Activated T-cell treated with anti-CD3 and anti-CD28 coated beads for 24 hours (primary cell): ENCODE measurements at regions not wholly inside any gene's neighbourhood (a gene's known extent, or its start where the extent isn't known, plus 50 kb on each side); places are given as distances from the start of the nearest gene placed in this dataset.
"Not testable (repeated sequence)": the region's sequence is repeated elsewhere in the genome, so short reads cannot be mapped to it uniquely, and the experiment has no call there.

Experiments used
- DNase-seq: peaks from one replicate; pipeline ENCODE4 v3.0.0-alpha.2; 2020; ENCODE audit warnings: low read depth

DNA sequence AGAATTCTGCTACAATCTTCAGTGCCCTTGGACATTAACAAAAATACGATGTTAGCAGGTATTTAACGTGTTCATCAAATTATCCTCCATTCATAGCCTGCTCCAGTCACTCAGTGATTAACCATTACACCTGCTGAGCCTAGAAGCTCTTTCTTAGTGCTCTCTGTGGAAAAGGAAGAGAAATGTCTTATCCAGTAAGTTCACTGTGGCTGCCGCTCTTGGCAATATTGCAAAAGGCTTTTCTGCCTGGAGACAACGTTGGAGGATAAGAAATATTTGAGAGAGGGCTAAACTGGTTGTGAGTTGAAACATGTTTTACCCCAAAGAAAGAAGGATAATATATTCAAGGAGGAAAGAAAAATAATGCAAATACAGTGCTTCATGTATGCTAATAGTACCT is 217.4 kb upstream of the HSF2 start:
- no peak for DNase-seq

DNA sequence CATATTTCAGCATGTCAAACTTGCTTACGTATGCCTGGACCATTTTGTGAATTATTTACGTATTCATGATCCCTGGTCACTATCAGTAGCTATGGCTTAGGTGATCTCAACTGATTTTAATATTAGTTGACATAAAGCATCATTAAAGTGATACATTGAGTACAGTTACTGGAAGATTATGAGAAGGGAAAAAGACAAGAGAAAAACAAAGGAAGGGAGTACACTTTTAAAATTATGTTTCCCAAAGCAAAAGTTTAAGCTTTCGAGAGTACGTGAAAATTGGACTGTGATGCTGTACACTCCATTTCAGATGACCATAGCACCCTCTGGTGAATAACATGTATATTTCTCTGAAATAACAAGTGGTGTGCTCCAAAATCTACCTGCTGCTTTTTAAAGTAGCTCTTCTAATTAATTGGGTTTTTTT is 215.0 kb upstream of the HSF2 start:
- DNase-seq: no peak

GRCh38 chr6:122185458-122185857 is 214.0 kb upstream of the HSF2 start:
- DNase-seq: not testable (repeated sequence)

GRCh38 chr6:122187186-122187585 is 212.3 kb upstream of the HSF2 start:
- DNase-seq: no peak

GRCh38 chr6:122198922-122199321 is 200.5 kb upstream of the HSF2 start:
- no peak for DNase-seq

GRCh38 chr6:122200440-122200839 is 199.0 kb upstream of the HSF2 start:
- DNase-seq: no peak

GRCh38 chr6:122202576-122203137 is 196.8 kb upstream of the HSF2 start:
- DNase-seq: no peak

DNA sequence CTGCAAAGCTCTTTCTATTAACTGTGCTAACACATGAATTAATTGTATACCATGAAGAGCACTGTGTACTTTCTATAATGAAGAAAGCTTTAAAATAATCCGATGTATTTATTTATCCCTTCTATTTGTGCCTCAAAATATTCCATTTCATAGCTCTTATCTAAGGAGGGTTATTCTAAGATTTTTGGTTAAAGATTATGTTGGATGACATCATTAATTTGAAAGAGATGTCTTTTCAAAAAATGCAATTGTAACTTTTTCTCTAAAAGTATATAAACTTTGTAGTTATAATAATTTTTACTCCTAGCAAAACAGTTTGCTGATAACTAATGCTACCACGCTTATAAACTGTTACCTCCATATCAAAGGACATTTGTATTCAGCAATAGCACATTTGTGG is 192.4 kb upstream of the HSF2 start:
- no peak for DNase-seq

DNA sequence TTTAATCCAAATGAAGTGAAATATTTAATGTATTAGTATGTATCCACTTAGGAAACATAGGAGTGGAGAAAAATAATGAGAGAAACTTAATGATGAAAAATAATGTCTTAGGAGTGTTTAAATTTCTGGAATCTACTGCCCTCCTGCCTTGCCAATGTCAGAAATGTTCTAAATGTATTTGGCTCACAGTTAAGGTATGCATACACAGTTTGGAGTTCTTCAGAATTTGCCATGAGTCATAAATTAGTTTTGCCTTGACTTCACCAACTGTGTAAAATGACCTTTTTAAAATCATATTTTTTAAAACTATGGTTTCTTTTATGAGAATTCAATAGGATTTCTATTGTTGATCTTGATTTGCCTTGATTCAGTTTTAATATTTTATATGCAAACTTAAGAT is 191.7 kb upstream of the HSF2 start:
- DNase-seq: no peak

- DNase-seq: no peak
Measured at GRCh38 chr6:122214605-122215318, 184.7 kb upstream of the HSF2 start.

DNA sequence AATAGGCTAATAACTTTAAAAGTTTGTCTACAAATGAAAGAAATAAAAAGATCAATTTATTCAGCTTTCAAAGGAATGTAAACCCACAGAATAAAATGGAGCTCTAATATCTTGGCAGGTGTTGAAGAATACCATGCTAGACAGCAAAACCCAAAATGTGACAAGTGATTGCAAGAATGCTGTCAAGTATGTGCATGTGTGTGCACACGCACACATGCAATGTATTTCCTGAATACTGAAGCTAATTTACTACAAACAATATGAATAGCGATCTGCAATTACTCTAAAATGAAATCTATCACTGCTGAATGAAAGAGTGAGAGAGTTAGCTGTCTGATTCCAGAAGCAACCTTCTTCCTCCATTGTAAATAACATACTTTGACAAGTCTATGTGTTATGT is 179.2 kb upstream of the HSF2 start:
- no peak for DNase-seq

DNA sequence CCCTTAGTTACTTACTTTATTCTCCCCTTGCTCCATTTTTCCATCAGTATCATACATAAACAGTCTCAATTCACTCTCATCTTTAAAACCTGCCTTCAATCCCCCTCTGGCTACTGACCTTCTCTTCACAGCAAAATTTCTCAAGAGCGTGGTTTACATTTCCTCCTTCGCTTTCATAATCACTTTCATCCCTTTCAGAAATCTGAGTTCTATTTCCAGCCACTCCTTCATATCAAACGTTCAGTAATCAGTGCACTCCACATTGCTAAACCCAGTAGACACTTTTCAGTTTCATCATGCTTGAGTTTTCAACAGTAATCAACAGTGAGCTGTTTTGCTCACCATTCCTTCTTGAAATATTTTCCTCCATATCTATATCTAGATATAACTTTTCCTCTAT is 176.7 kb upstream of the HSF2 start:
- DNase-seq: no peak

DNA sequence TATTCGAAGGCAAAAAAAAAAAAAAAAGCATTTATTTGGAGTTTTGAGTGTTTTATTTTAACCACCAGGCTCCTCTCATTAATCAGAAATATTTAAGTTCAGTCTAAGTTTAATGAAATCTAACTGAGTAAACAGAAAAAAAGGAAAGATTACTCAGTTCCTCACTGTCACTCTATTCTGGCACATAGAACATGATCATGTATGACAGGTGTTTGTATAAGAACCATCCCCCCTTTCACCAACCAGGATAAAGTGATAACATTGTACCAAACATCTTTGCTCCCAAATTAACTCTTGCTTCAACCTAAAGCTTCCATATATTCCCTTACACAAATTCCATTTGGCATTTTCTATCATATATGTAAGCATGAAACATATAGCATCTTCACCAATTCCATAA is 176.2 kb upstream of the HSF2 start:
- no peak for DNase-seq

DNA sequence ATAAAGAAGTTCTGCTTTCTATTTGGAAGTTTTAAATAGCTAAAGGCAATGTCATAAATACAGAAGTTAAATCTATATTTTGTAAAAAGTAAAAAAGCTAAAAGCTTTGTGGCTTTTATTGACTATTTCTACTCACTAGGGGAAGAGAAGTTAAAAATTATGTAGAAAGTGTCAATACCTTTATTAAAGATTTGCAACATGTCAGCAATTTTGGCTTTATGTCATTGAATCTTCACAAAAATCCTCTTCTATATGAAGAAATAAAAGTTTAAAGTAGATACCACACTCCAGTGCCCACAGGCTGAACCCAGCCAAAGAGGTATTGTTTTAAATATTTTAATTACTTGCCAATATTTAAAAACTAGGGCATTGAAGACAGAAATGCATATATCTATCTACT is 160.6 kb upstream of the HSF2 start:
- DNase-seq: no peak

GRCh38 chr6:122246906-122247658 is 152.4 kb upstream of the HSF2 start:
- no peak for DNase-seq

DNA sequence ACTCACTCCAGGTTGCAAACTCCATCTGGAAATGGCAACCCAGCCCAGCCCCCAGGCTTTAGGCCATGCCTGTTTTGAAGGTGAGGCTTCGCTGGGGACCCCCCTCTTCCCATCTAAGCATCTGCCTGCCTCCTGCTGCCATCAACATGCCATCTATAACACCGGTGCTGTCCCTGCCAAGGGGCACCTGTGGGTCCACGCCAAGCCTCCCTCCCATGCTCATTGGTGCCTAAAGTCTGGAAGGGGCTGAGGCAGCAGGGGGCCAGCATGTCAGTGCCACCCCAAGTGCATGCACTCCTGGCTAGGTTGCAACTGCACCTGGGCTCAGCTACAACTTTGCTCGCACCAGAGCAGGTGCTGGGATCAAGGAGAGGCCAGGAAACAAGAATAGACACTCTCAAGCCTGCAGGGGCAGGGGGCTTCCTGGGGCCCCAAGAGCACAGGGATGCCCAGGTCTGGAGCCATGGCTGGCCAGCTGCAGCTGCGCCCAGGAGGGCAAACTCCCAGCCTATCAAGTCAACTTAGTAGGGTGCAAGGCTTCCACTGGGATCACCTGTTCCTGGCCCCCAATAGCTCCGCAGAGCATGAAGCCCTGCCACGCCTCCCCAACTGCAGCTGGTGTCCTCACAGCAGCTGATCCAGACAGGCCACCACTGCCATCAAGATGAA is 151.3 kb upstream of the HSF2 start:
- no peak for DNase-seq

DNA sequence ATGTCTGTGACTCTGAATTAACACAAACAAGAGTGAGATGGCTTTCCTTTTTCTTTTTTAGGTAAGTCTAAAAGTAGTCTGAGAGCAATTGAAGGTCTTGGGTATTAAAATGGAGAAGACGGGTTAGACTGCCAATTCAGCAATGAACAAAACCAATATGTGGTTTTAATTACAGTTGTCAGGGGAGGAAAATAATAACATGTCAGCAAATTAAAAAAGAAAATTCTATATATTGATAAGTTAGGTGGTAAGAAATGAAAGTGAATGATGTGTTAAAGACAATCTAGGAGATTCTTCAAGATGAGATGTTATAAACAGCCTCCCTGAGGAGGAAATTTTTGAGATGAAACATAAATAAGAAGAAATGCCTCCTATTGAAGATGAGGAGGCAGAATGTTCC is 150.6 kb upstream of the HSF2 start:
- no peak for DNase-seq

- no peak for DNase-seq
Measured at GRCh38 chr6:122258839-122259238, 140.6 kb upstream of the HSF2 start.

- no peak for DNase-seq
Measured at GRCh38 chr6:122264557-122264956, 134.9 kb upstream of the HSF2 start.

DNA sequence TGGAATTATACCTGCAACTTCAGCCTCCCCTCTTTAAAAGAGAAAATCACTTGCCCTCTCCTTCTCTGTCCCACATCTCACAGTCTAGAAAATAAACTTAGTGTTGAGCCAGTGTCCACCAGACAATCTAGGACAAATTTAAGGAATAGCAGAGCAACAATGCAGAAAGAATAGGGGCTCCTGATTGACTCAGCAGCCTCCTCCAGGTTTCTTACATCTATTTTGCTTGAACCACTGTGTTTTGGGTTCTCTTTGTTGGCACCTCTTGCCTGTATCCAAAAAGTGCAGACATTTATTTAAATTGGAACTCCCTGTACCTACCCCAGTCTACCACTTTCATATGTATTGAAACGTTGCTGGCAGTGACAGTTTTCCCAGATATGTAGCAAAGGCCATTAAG is 133.7 kb upstream of the HSF2 start:
- no peak for DNase-seq

DNA sequence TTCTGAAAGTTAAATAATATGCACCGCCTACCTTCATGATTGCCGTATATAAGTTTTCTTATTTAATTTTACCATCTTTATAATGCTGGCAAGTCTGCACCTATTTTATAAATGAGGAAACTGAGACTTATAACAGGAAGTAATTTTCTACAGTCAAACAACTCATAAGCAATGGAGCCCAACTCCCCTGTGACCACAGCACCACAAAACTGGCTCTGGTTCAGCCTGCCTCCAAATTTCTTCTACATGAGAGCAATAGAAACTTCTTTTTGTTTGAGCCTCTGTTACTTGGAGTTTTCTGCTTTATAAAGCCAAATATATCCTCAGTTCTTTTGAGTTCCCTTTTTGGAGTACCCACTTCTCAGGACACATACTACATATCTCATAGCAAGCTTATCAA is 131.1 kb upstream of the HSF2 start:
- DNase-seq: no peak

DNA sequence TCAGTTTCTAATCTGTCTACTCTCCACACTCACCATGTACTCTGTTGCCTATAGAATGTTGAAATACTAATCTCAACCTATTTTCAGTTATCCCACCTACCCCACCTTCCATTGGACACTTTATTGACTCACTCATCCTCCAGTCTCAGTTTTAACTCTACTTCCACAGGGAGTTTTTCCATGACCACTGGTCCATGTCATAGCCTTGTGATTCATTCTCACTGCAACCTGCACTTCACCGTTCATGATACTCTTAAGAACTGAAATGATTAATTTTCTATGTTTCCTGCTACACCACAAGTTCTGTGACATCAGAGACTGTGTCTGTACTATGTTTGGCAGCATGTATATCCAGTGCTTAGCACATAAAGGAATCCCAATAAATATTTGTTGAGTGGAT is 122.8 kb upstream of the HSF2 start:
- no peak for DNase-seq
